ENCODE measurements at regions not wholly inside any gene's neighbourhood (a gene's known extent, or its start where the extent isn't known, plus 50 kb on each side); places are given as distances from the start of the nearest gene placed in this dataset.
"Not testable (repeated sequence)": the region's sequence is repeated elsewhere in the genome, so short reads cannot be mapped to it uniquely, and the experiment has no call there.

- Histone ChIP-seq H3K36me3 (ENCODE audit: control insufficient read depth, insufficient read depth, low read length) (no peaks in the 10 kb centered on the region), H3K27ac (ENCODE audit: low read depth, low read length) (no peak overlapping the region), H3K9ac (ENCODE audit: low read length) (no peak overlapping the region), H3K27me3 (ENCODE audit: control insufficient read depth, insufficient read depth, low read length) (no peaks in the 10 kb centered on the region), H3K4me1 (ENCODE audit: control insufficient read depth, insufficient read depth, low read length) (no peaks in the 10 kb centered on the region), H3K4me3 (ENCODE audit: low read length) (peak overlapping the region; percentile 30)
These were observed 215.6 kb upstream of the MAP2 start for GRCh38 chr2:209208211-209208610.

DNA sequence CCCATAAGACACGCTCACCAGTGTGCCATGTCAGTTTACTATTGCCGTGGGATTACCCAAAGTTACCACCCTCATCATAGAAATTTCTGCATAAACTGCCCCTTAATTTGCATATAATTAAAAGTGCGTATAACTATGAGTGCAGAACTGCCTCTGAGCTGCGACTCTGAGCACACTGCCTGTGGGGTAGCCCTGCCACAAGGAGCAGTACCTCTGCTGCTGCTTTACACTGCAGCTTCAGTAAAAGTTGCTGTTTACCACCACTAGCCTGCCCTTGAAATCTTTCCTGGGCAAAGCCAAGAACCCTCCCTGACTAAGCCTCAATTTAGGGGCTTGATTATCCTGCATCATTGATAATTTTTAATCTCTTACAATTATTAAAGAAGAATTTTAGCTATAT lies 213.9 kb upstream of the MAP2 start:
- H3K4me3 ChIP-seq (ENCODE audit: low read length), result no peak overlapping the region
- H3K27me3 ChIP-seq (ENCODE audit: control insufficient read depth, insufficient read depth, low read length), result no peaks in the 10 kb centered on the region
- H3K4me1 ChIP-seq (ENCODE audit: control insufficient read depth, insufficient read depth, low read length), result no peaks in the 10 kb centered on the region
- no peak overlapping the region for H3K27ac ChIP-seq (ENCODE audit: low read depth, low read length)
- H3K9ac ChIP-seq (ENCODE audit: low read length), result no peak overlapping the region
- no peaks in the 10 kb centered on the region for H3K36me3 ChIP-seq (ENCODE audit: control insufficient read depth, insufficient read depth, low read length)

GRCh38 chr2:209230560-209230959 lies 193.3 kb upstream of the MAP2 start:
- no peak overlapping the region for H3K9ac ChIP-seq (ENCODE audit: low read length)
- H3K27ac ChIP-seq (ENCODE audit: low read depth, low read length), result no peak overlapping the region
- H3K4me1 ChIP-seq (ENCODE audit: control insufficient read depth, insufficient read depth, low read length), result no peaks in the 10 kb centered on the region
- H3K27me3 ChIP-seq (ENCODE audit: control insufficient read depth, insufficient read depth, low read length), result no peaks in the 10 kb centered on the region
- H3K36me3 ChIP-seq (ENCODE audit: control insufficient read depth, insufficient read depth, low read length), result no peaks in the 10 kb centered on the region
- H3K4me3 ChIP-seq (ENCODE audit: low read length), result no peak overlapping the region

GRCh38 chr2:209236377-209236776 lies 187.5 kb upstream of the MAP2 start:
- Histone ChIP-seq H3K36me3 (ENCODE audit: control insufficient read depth, insufficient read depth, low read length) (no peaks in the 10 kb centered on the region), H3K4me1 (ENCODE audit: control insufficient read depth, insufficient read depth, low read length) (no peaks in the 10 kb centered on the region), H3K27me3 (ENCODE audit: control insufficient read depth, insufficient read depth, low read length) (no peaks in the 10 kb centered on the region), H3K27ac (ENCODE audit: low read depth, low read length) (no peak overlapping the region), H3K9ac (ENCODE audit: low read length) (no peak overlapping the region), H3K4me3 (ENCODE audit: low read length) (no peak overlapping the region)

DNA sequence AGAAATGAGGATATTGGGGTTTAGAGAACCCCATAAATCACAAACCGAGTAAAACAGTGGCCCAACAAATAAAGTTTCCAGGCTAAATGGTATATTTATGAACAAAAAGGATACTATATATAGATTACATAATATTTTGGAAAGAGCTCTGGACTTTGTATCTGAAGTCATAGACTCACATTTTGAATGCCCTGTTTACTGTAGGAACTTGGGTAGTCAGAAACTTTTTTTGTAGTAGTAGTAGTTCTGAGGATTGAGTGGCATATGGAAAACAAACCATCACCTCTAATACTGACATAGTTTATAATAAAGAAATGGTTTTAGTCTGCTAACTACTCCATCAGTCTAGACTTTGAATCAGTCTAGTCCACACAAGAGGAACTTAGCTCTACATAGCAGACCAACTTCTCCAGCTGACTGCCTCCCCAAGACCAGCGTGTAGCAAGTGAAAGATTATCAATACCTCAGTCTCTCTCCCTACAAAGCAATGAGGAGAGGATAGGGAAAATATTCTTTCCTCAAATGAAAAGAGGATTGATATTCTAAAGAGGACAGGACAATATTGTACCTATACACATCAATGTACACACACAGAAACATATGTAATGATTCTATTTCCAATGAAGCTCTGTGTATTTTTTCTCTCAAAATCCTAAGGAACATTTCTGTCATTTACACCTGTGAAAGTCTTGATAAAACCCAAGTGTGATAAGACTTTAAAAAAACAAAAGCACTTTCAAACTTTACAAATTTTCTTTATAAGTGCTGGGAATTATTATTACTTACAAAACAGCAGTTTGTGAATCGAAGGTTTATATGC lies 184.9 kb upstream of the MAP2 start:
- Histone ChIP-seq H3K36me3 (ENCODE audit: control insufficient read depth, insufficient read depth, low read length) (no peaks in the 10 kb centered on the region), H3K27me3 (ENCODE audit: control insufficient read depth, insufficient read depth, low read length) (no peaks in the 10 kb centered on the region), H3K27ac (ENCODE audit: low read depth, low read length) (no peak overlapping the region), H3K4me3 (ENCODE audit: low read length) (no peak overlapping the region), H3K4me1 (ENCODE audit: control insufficient read depth, insufficient read depth, low read length) (no peaks in the 10 kb centered on the region), H3K9ac (ENCODE audit: low read length) (no peak overlapping the region)

DNA sequence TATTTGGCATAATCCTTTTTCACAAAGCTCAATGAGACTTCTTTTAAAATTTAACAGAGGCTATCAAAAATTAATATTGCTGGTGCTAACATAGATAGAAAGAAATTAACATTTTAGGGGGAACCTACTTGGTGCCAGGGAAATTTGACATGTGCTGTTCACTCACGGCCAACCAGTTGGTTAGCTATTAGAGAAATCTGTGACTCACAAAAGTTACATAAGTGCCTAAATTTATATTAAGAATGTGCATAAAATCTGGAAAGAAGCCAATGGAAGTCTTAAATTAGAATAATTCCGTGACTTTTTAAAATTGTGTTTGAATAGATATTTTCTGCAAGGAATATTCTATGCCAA lies 184.3 kb upstream of the MAP2 start:
- Histone ChIP-seq H3K27ac (ENCODE audit: low read depth, low read length) (no peak overlapping the region), H3K27me3 (ENCODE audit: control insufficient read depth, insufficient read depth, low read length) (no peaks in the 10 kb centered on the region), H3K9ac (ENCODE audit: low read length) (no peak overlapping the region), H3K4me1 (ENCODE audit: control insufficient read depth, insufficient read depth, low read length) (no peaks in the 10 kb centered on the region), H3K4me3 (ENCODE audit: low read length) (no peak overlapping the region), H3K36me3 (ENCODE audit: control insufficient read depth, insufficient read depth, low read length) (no peaks in the 10 kb centered on the region)

DNA sequence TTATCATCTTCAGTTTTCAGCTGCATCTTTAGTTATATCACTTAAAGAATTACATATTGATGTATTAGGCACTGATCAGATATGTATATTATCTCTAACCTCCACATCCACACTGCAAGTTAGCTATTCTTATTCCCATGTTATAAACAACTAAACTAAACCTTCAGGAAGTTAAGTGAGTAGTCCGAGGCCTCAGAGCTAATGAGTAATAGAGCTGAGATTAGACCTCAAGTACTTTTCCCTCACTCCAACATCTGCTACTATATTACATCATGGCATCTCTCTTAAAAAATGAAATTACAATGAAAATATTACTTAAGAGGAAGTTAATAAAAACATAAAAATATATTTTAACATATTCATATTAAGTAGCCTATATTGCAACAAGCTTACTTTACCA lies 183.6 kb upstream of the MAP2 start:
- H3K4me3 ChIP-seq (ENCODE audit: low read length), result no peak overlapping the region
- no peak overlapping the region for H3K9ac ChIP-seq (ENCODE audit: low read length)
- H3K27me3 ChIP-seq (ENCODE audit: control insufficient read depth, insufficient read depth, low read length), result no peaks in the 10 kb centered on the region
- no peaks in the 10 kb centered on the region for H3K4me1 ChIP-seq (ENCODE audit: control insufficient read depth, insufficient read depth, low read length)
- no peaks in the 10 kb centered on the region for H3K36me3 ChIP-seq (ENCODE audit: control insufficient read depth, insufficient read depth, low read length)
- no peak overlapping the region for H3K27ac ChIP-seq (ENCODE audit: low read depth, low read length)

- H3K36me3 ChIP-seq (ENCODE audit: control insufficient read depth, insufficient read depth, low read length), result no peaks in the 10 kb centered on the region
These were observed 170.3 kb upstream of the MAP2 start for GRCh38 chr2:209253544-209253943.

GRCh38 chr2:209259767-209260166 lies 164.1 kb upstream of the MAP2 start:
- Histone ChIP-seq H3K9ac (ENCODE audit: low read length) (no peak overlapping the region), H3K27me3 (ENCODE audit: control insufficient read depth, insufficient read depth, low read length) (no peaks in the 10 kb centered on the region), H3K27ac (ENCODE audit: low read depth, low read length) (no peak overlapping the region), H3K36me3 (ENCODE audit: control insufficient read depth, insufficient read depth, low read length) (no peaks in the 10 kb centered on the region), H3K4me1 (ENCODE audit: control insufficient read depth, insufficient read depth, low read length) (no peaks in the 10 kb centered on the region), H3K4me3 (ENCODE audit: low read length) (no peak overlapping the region)

More at GRCh38 chr2:209253544-209253943, 170.3 kb upstream of the MAP2 start:
- H3K4me3 ChIP-seq (ENCODE audit: low read length), result no peak overlapping the region
- H3K9ac ChIP-seq (ENCODE audit: low read length), result no peak overlapping the region
- no peaks in the 10 kb centered on the region for H3K4me1 ChIP-seq (ENCODE audit: control insufficient read depth, insufficient read depth, low read length)
- no peak overlapping the region for H3K27ac ChIP-seq (ENCODE audit: low read depth, low read length)
- H3K27me3 ChIP-seq (ENCODE audit: control insufficient read depth, insufficient read depth, low read length), result no peaks in the 10 kb centered on the region

DNA sequence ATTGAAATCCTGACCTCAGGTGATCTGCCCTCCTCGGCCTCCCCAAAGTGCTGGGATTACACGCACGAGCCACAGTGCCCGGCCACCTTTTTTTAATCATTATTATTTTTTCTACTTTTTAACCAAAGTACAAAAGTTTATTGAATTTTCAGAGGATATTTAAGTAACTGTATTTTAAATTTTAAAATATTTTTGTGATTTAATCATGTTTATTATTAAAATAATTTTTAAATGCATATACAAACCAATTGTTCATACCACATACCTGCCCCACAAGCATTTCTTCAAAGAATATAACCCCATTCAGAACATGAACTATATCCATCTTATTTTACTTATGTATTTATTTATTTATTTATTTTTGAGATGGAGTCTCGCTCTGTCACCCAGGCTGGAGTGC lies 163.6 kb upstream of the MAP2 start:
- no peaks in the 10 kb centered on the region for H3K4me1 ChIP-seq (ENCODE audit: control insufficient read depth, insufficient read depth, low read length)
- H3K27ac ChIP-seq (ENCODE audit: low read depth, low read length), result no peak overlapping the region
- no peak overlapping the region for H3K4me3 ChIP-seq (ENCODE audit: low read length)
- H3K27me3 ChIP-seq (ENCODE audit: control insufficient read depth, insufficient read depth, low read length), result no peaks in the 10 kb centered on the region
- no peak overlapping the region for H3K9ac ChIP-seq (ENCODE audit: low read length)
- no peaks in the 10 kb centered on the region for H3K36me3 ChIP-seq (ENCODE audit: control insufficient read depth, insufficient read depth, low read length)

DNA sequence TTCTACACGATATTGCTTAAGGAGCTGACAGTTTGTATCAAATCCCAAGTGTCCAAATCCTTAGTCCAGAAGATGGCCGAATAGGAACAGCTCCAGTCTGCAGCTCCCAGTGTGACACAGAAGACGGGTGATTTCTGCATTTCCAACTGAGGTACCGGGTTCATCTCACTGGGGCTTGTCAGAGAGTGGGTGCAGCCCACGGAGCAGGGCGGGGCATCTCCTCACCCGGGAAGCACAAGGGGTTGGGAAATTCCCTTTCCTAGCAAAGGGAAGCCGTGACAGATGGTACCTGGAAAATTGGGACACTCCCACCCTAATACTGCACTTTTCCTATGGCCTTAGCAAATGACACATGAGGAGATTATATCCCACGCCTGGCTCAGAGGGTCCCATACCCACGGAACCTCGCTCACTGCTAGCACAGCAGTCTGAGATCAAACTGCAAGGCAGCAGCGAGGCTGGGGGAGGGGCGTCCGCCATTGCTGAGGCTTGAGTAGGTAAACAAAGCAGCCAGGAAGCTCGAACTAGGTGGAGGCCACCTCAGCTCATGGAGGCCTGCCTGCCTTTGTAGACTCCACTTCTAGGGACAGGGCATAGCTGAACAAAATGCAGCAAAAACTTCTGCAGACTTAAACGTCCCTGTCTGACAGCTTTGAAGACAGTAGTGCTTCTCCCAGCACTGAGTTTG lies 162.3 kb upstream of the MAP2 start:
- not testable (repeated sequence) for H3K4me3 ChIP-seq (ENCODE audit: low read length); H3K27me3 ChIP-seq (ENCODE audit: control insufficient read depth, insufficient read depth, low read length); H3K36me3 ChIP-seq (ENCODE audit: control insufficient read depth, insufficient read depth, low read length); H3K4me1 ChIP-seq (ENCODE audit: control insufficient read depth, insufficient read depth, low read length); H3K9ac ChIP-seq (ENCODE audit: low read length); H3K27ac ChIP-seq (ENCODE audit: low read depth, low read length)

GRCh38 chr2:209269024-209269423 lies 154.8 kb upstream of the MAP2 start:
- no peak overlapping the region for H3K4me3 ChIP-seq (ENCODE audit: low read length)
- no peak overlapping the region for H3K27ac ChIP-seq (ENCODE audit: low read depth, low read length)
- no peaks in the 10 kb centered on the region for H3K4me1 ChIP-seq (ENCODE audit: control insufficient read depth, insufficient read depth, low read length)
- H3K36me3 ChIP-seq (ENCODE audit: control insufficient read depth, insufficient read depth, low read length), result no peaks in the 10 kb centered on the region
- H3K9ac ChIP-seq (ENCODE audit: low read length), result no peak overlapping the region
- no peaks in the 10 kb centered on the region for H3K27me3 ChIP-seq (ENCODE audit: control insufficient read depth, insufficient read depth, low read length)

- Histone ChIP-seq H3K9ac (ENCODE audit: low read length) (no peak overlapping the region), H3K27me3 (ENCODE audit: control insufficient read depth, insufficient read depth, low read length) (no peaks in the 10 kb centered on the region), H3K4me3 (ENCODE audit: low read length) (no peak overlapping the region), H3K27ac (ENCODE audit: low read depth, low read length) (no peak overlapping the region), H3K4me1 (ENCODE audit: control insufficient read depth, insufficient read depth, low read length) (no peaks in the 10 kb centered on the region), H3K36me3 (ENCODE audit: control insufficient read depth, insufficient read depth, low read length) (no peaks in the 10 kb centered on the region)
These were observed 147.8 kb upstream of the MAP2 start for GRCh38 chr2:209276000-209276399.

Measured in rectal smooth muscle tissue (tissue), 1 donor.